IPS-20b (cell line): ENCODE measurements at regions not wholly inside any gene's neighbourhood (a gene's known extent, or its start where the extent isn't known, plus 50 kb on each side); places are given as distances from the start of the nearest gene placed in this dataset.

Source experiments
- H3K27ac ChIP-seq: one replicate; pipeline ENCODE4 v1.5.1; 2013; ENCODE audit warnings: low read length
- H3K27me3 ChIP-seq: 2 replicates; pipeline ENCODE4 v1.6.1; 2013; ENCODE audit warnings: mild to moderate bottlenecking, low read length, inconsistent platforms; ENCODE audit not compliant: insufficient read depth
- H3K36me3 ChIP-seq: 2 replicates; pipeline ENCODE4 v1.6.1; 2013; ENCODE audit warnings: low read depth, mild to moderate bottlenecking, inconsistent platforms, low read length, moderate library complexity; ENCODE audit not compliant: insufficient read depth
- H3K4me1 ChIP-seq: 2 replicates; pipeline ENCODE4 v1.6.1; 2013; ENCODE audit warnings: mild to moderate bottlenecking, control low read depth, inconsistent platforms, low read length, moderate library complexity; ENCODE audit not compliant: insufficient read depth
- H3K4me3 ChIP-seq: 2 replicates; pipeline ENCODE4 v1.5.1; 2013; ENCODE audit warnings: mild to moderate bottlenecking, low read length, inconsistent platforms
- H3K9ac ChIP-seq: 2 replicates; pipeline ENCODE4 v1.6.1; 2013; ENCODE audit warnings: low read depth, mild to moderate bottlenecking, inconsistent platforms, low read length, moderate library complexity
- H3K9me3 ChIP-seq: 2 replicates; pipeline ENCODE4 v1.6.1; 2013; ENCODE audit warnings: mild to moderate bottlenecking, low read depth, low read length, inconsistent platforms; ENCODE audit not compliant: insufficient read depth

DNA sequence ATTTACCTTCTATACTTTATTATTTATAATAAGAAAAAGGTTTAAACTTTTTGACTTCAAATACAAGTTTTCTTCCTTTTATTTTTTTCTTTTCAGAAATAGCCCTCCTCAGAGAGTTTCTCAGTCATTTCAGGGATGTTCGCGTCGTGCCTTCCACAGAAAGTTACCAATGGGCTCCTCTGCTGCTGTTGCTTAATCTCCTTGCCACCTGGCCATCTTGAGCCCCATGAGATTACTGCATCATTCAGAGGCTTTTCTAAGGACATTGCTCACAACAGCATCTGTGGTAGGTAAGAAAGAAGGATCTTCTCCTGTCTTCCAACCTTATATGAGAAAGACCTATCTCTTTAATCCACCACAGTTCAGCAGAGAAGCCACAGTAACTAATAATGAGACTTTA is 1361.9 kb upstream of the ADGRL3 start:
- Histone ChIP-seq H3K36me3 (no peaks in the 10 kb centered on the region), H3K9ac (no peak overlapping the region), H3K27ac (no peak overlapping the region), H3K4me1 (no peaks in the 10 kb centered on the region), H3K9me3 (no peaks in the 10 kb centered on the region), H3K4me3 (no peak overlapping the region), H3K27me3 (no peaks in the 10 kb centered on the region)

DNA sequence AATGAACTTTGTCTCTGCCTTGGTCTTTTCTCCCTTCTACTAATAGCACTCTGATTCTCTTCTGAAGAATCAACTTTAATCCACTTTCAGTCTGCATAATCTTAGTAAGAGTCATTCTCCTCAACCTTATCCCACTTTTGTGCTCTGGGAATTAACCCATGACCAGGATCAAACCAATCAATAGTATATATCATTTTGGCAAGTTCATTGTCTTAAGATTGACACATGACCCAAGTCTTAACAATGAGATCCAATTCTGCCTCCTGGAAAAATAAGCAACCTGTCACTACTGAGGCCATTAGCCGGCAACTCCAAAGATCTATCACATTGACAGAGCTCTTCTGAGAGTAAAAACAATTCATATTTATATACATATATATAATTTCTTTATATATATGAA is 1358.4 kb upstream of the ADGRL3 start:
- Histone ChIP-seq H3K4me3 (no peak overlapping the region), H3K27me3 (no peaks in the 10 kb centered on the region), H3K27ac (no peak overlapping the region), H3K4me1 (no peaks in the 10 kb centered on the region), H3K9me3 (no peaks in the 10 kb centered on the region), H3K36me3 (no peaks in the 10 kb centered on the region), H3K9ac (no peak overlapping the region)

DNA sequence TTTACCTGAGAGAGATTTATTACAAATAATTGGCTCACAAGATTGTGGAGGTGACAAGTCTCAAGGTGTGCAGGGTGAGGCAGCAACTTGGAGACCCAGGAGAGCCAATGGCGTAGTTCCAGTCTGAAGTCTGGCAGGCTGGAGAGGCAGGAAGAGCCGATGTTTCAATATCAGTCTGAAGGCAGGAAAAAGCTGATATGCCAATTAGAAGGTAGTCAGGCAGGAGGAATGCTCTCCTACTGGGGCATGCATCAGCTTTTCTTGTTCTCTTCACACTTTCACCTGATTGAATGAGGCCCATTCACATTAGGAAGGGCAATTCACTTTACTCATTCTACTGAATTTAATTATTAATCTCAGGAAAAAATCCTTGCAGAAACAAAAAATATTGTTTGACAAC is 1351.7 kb upstream of the ADGRL3 start:
- no peaks in the 10 kb centered on the region for H3K36me3 ChIP-seq
- H3K4me1 ChIP-seq = no peaks in the 10 kb centered on the region
- no peaks in the 10 kb centered on the region for H3K9me3 ChIP-seq
- H3K27me3 ChIP-seq = no peaks in the 10 kb centered on the region
- H3K9ac ChIP-seq = no peak overlapping the region
- no peak overlapping the region for H3K27ac ChIP-seq
- H3K4me3 ChIP-seq = no peak overlapping the region

DNA sequence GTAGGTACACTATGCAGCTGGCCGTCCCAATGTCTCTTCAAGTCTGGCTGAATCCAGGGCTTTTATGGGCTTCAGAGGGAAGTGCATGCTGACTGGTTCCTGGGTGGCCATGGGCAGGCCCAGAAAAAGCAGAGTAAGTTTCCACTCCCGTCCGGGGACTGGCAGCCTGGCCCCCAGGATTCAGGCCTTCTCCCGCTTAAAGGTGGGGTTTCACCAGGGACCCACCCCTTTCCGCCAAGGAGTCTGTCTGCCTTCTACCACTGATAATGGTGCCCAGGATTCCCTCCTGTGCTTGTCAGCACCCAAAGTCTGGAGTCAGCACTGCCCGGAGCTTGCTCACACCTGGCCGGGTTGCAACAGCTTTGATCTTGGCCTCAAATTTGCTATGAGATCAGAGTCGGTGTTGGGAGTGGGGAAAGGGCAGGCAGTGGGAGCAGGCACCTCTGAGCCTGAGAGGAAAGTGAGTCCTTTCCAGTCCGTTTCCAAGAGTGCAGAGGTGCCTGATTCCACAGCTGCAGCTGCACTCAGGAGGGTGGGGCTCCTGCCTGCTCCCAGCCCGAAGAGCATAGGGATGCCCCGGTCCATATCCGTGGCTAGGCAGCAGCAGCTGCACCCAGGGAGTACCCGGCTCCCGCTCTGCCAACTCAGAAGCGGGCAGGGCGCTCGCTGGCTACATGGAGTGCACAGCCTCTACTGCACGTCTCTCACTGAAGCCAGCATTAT is 1344.3 kb upstream of the ADGRL3 start:
- Histone ChIP-seq H3K9ac (no peak overlapping the region), H3K27ac (no peak overlapping the region), H3K36me3 (no peaks in the 10 kb centered on the region), H3K9me3 (no peaks in the 10 kb centered on the region), H3K27me3 (no peaks in the 10 kb centered on the region), H3K4me3 (no peak overlapping the region), H3K4me1 (no peaks in the 10 kb centered on the region)

DNA sequence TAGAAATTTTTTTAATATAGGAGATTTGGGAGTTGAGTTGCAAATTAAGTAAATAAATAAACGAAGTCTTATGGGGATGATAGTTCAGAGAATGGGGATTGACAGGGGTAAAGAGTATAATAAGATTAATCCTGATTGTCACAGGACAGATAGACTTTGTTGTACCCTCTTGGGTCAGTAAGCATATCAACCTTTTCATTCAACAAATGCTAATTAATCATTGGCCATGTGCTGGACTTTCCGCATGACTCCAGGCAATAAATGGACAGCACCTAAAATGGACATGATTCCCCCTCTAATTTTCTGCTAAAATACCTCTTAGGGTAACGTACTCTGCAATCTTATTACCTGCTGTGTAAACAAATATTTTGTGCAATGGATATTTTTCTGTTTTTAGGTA is 1331.1 kb upstream of the ADGRL3 start:
- Histone ChIP-seq H3K4me1 (no peaks in the 10 kb centered on the region), H3K9me3 (no peaks in the 10 kb centered on the region), H3K4me3 (no peak overlapping the region), H3K27me3 (no peaks in the 10 kb centered on the region), H3K9ac (no peak overlapping the region), H3K27ac (no peak overlapping the region), H3K36me3 (no peaks in the 10 kb centered on the region)

DNA sequence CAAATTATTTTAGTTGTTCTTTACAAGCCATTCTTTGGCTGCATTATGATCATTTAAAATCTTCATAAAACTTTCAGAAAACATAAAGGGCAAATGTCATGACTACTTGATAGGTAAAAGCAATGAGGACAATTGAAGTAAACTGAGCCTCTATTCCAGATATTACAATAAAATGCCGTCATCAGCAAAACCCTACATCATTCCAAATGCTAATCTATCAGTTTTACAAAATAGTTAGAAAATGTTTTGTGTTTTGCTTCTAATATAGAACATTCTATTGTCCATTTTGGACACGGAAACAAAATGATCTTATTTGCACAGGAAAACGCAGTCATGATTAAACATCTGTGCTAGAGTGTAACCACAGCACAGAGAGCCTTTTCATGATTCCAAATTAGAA is 1330.6 kb upstream of the ADGRL3 start:
- Histone ChIP-seq H3K27me3 (no peaks in the 10 kb centered on the region), H3K9me3 (no peaks in the 10 kb centered on the region), H3K4me3 (no peak overlapping the region), H3K9ac (no peak overlapping the region), H3K27ac (no peak overlapping the region), H3K4me1 (no peaks in the 10 kb centered on the region), H3K36me3 (no peaks in the 10 kb centered on the region)

DNA sequence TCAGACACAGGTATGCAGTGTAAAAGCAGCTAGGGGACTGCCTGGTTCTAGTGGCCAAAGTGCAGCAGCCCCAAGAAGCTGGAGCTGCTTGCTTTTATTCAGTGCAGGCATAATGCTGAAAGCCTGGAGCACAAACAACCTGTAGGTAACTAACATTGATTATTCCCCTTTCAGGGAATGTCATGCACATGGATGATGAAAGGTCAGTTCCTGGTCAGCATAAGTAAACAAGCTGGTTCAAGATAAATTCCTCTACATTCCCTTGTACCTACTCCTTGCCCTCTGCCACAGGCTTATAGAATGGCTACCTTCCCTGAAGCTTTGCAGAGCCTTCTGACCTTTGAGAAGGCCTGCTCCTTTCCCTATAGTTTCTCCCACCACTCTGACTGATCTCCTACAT is 1318.5 kb upstream of the ADGRL3 start:
- Histone ChIP-seq H3K4me1 (no peaks in the 10 kb centered on the region), H3K27me3 (no peaks in the 10 kb centered on the region), H3K9ac (no peak overlapping the region), H3K9me3 (no peaks in the 10 kb centered on the region), H3K36me3 (no peaks in the 10 kb centered on the region), H3K4me3 (no peak overlapping the region), H3K27ac (no peak overlapping the region)

DNA sequence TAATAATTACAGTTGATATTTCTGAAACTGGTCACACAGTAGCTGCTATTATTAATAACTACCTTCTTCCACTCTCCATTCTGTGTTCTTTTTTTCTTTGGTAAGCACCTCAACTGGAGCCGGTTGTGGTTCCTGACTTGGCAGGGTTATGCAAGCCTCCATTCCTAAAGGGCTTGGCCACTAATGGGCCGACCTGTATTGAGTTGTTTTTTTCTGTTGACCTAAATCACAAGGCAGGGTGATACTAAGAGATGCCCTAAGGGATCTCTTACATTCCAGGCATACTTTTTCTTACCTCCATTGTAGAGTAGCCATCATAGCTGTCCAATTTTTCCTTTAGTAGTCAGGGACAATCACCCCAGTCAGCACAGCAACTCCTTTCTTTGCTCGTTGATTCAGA is 1295.8 kb upstream of the ADGRL3 start:
- no peaks in the 10 kb centered on the region for H3K27me3 ChIP-seq
- no peaks in the 10 kb centered on the region for H3K36me3 ChIP-seq

DNA sequence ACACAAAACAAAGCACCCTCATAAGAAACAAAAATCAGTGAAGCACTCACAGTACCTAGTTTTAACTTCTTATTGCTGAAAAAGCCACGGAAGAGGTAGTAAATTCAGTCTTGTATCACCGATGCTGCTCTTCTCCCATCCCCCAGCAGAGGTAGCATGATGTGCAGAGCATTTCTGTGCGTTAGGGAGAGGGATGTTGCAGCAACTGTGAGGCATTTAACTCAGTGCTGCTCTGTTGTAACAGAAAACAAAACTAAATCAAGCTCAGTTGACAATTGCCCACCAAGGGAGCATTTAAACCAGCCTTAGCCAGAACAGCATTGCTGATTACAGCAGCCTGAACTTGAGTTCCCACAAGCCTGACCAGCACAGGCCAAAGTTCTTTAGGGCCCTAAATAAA is 1279.7 kb upstream of the ADGRL3 start:
- no peak overlapping the region for H3K9ac ChIP-seq
- no peaks in the 10 kb centered on the region for H3K36me3 ChIP-seq
- H3K9me3 ChIP-seq = no peaks in the 10 kb centered on the region
- no peak overlapping the region for H3K27ac ChIP-seq
- H3K27me3 ChIP-seq = no peaks in the 10 kb centered on the region
- no peak overlapping the region for H3K4me3 ChIP-seq
- no peaks in the 10 kb centered on the region for H3K4me1 ChIP-seq

More for the DNA sequence above, 1295.8 kb upstream of the ADGRL3 start:
- Histone ChIP-seq H3K4me3 (no peak overlapping the region), H3K4me1 (no peaks in the 10 kb centered on the region), H3K9ac (no peak overlapping the region), H3K9me3 (no peaks in the 10 kb centered on the region), H3K27ac (no peak overlapping the region)

DNA sequence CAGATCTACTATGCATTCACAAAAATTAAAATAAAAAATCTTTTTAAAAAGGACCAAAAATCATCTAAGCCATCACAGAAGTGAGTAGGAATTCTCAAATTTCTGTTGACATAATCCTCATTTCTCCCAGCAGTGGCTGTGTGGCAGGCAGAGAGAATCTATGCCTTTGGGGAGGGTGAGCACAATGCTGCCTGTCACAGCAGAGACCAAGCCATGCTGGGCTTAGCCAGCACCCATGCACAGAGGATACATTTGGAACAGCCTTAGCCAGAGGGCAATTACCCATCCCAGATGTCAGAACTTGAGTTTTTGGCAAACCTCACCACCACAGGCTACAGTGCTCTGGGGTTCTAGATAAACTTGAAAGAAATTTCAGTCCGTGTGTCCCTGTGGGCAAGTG is 1274.8 kb upstream of the ADGRL3 start:
- no peaks in the 10 kb centered on the region for H3K4me1 ChIP-seq
- H3K4me3 ChIP-seq = no peak overlapping the region
- no peak overlapping the region for H3K27ac ChIP-seq
- no peaks in the 10 kb centered on the region for H3K36me3 ChIP-seq
- H3K9ac ChIP-seq = no peak overlapping the region
- no peaks in the 10 kb centered on the region for H3K27me3 ChIP-seq
- H3K9me3 ChIP-seq = no peaks in the 10 kb centered on the region

DNA sequence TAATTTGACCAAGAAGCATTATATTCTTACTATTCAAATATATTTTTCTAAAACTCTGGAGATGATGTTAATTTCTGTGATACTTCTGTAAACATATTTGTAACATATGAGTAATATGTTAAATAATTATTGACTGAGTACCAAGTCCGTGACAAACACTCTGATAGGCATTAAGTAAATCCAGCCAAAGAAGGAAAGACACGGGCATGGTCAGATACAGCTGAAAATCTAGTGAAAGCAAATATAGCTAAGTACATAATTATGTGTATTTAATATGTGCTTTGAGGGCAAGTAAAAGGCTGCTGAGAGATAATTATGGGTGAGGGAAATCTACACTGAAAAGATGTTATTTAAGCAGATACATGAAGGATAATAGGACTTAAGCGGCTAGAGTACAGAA is 1263.6 kb upstream of the ADGRL3 start:
- Histone ChIP-seq H3K4me1 (no peaks in the 10 kb centered on the region), H3K36me3 (no peaks in the 10 kb centered on the region), H3K27ac (no peak overlapping the region), H3K9ac (no peak overlapping the region), H3K27me3 (no peaks in the 10 kb centered on the region), H3K4me3 (no peak overlapping the region), H3K9me3 (no peaks in the 10 kb centered on the region)

DNA sequence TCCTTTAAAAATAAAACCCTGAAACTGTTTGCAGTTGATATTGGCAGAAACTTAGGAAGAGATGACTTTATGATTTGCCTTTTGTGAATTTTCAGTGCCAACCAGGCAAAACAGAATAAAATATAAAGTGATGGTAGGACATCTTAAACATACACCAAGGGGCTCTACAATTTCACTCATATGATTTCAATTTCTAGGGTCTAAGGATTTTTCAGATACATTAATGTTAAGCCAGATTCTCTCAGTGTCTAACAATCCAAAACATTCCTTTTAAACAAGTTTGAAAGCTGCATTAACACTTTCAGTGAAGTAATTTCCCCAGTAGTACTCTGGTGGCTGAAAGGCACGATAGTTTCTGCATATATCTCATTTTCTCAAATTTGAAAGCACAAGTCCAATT is 1262.0 kb upstream of the ADGRL3 start:
- Histone ChIP-seq H3K9ac (no peak overlapping the region), H3K27me3 (no peaks in the 10 kb centered on the region), H3K36me3 (no peaks in the 10 kb centered on the region), H3K4me1 (no peaks in the 10 kb centered on the region), H3K27ac (no peak overlapping the region), H3K9me3 (no peaks in the 10 kb centered on the region), H3K4me3 (no peak overlapping the region)
